ENCODE measurements at regions not wholly inside any gene's neighbourhood (a gene's known extent, or its start where the extent isn't known, plus 50 kb on each side); places are given as distances from the start of the nearest gene placed in this dataset.
"Not testable (repeated sequence)": the region's sequence is repeated elsewhere in the genome, so short reads cannot be mapped to it uniquely, and the experiment has no call there.

DNA sequence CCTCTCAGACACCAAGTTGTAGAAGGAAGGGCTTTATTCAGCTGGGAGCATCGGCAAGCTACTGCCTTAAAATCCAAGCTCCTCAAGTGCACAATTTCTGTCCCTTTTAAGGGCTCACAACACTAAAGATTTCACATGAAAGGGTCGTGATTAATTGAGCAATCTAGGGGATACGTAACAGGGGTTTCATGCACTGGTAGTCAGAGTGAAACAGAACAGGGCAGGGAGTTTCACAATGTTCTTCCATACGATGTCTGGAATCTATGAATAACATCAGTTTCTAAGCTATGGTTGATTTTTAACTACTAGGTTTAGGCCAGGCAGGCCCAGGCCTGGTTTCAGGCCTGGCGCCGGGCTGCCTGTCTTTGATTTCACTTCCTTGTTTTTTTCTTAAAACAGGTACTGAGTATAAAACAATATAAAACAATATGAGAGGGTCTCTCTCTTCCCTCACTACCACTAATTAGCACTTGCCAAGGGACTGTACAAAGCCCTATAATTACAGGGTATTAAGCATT is 315.4 kb downstream of the NAF1 start:
- TF ChIP-seq POLR2AphosphoS5, POLR2A (IDR thresholded peaks at IDR 0.05): not testable (repeated sequence)
- TF ChIP-seq, protein P1, sequence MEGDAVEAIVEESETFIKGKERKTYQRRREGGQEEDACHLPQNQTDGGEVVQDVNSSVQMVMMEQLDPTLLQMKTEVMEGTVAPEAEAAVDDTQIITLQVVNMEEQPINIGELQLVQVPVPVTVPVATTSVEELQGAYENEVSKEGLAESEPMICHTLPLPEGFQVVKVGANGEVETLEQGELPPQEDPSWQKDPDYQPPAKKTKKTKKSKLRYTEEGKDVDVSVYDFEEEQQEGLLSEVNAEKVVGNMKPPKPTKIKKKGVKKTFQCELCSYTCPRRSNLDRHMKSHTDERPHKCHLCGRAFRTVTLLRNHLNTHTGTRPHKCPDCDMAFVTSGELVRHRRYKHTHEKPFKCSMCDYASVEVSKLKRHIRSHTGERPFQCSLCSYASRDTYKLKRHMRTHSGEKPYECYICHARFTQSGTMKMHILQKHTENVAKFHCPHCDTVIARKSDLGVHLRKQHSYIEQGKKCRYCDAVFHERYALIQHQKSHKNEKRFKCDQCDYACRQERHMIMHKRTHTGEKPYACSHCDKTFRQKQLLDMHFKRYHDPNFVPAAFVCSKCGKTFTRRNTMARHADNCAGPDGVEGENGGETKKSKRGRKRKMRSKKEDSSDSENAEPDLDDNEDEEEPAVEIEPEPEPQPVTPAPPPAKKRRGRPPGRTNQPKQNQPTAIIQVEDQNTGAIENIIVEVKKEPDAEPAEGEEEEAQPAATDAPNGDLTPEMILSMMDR (IDR thresholded peaks at IDR 0.05 in 8 of 11, conservative IDR thresholded peaks at IDR 0.05 in 3 of 11): not testable (repeated sequence)

Data from spleen (tissue), 7 donors.